Activated naive CD4-positive, alpha-beta T cell treated with anti-CD3 and anti-CD28 coated beads, Interleukin-2, amount 50 U/mL, for 24 hours (primary cell): ENCODE measurements at regions not wholly inside any gene's neighbourhood (a gene's known extent, or its start where the extent isn't known, plus 50 kb on each side); places are given as distances from the start of the nearest gene placed in this dataset.

Source experiments
- H3K27ac Mint-ChIP-seq: one replicate; pipeline ENCODE4 v1.8.0; 2021; ENCODE audit warnings: mild to moderate bottlenecking, mixed read lengths
- H3K27me3 Mint-ChIP-seq: one replicate; pipeline ENCODE4 v1.8.0; 2021; ENCODE audit warnings: mixed read lengths
- H3K36me3 Mint-ChIP-seq: one replicate; pipeline ENCODE4 v1.8.0; 2021; ENCODE audit warnings: mixed read lengths
- H3K4me1 Mint-ChIP-seq: one replicate; pipeline ENCODE4 v1.8.0; 2021; ENCODE audit warnings: mixed read lengths
- H3K4me3 Mint-ChIP-seq: one replicate; pipeline ENCODE4 v1.8.0; 2021; ENCODE audit warnings: mild to moderate bottlenecking, mixed read lengths
- H3K9me3 Mint-ChIP-seq: one replicate; pipeline ENCODE4 v1.8.0; 2021; ENCODE audit warnings: mixed read lengths

- Mint-ChIP-seq H3K9me3 (no peaks in the 10 kb centered on the region), H3K4me1 (peaks cover 9% of the 10 kb centered on the region), H3K27ac (no peak overlapping the region), H3K4me3 (no peak overlapping the region), H3K36me3 (no peaks in the 10 kb centered on the region), H3K27me3 (peaks cover 46% of the 10 kb centered on the region)
These were observed 74.4 kb upstream of the PAX2 start for GRCh38 chr10:100670828-100671479.

GRCh38 chr10:100672199-100672598, 73.2 kb upstream of the PAX2 start:
- peaks cover 50% of the 10 kb centered on the region for H3K27me3 Mint-ChIP-seq
- H3K4me3 Mint-ChIP-seq = no peak overlapping the region
- no peaks in the 10 kb centered on the region for H3K36me3 Mint-ChIP-seq
- H3K9me3 Mint-ChIP-seq = no peaks in the 10 kb centered on the region
- peaks cover 9% of the 10 kb centered on the region for H3K4me1 Mint-ChIP-seq
- no peak overlapping the region for H3K27ac Mint-ChIP-seq

- Mint-ChIP-seq H3K27me3 (peaks cover 35% of the 10 kb centered on the region), H3K27ac (no peak overlapping the region), H3K4me3 (no peak overlapping the region), H3K4me1 (no peaks in the 10 kb centered on the region), H3K36me3 (no peaks in the 10 kb centered on the region), H3K9me3 (no peaks in the 10 kb centered on the region)
These were observed 68.0 kb upstream of the PAX2 start for GRCh38 chr10:100677290-100677945.

GRCh38 chr10:100679327-100679726, 66.1 kb upstream of the PAX2 start:
- peaks cover 36% of the 10 kb centered on the region for H3K27me3 Mint-ChIP-seq
- H3K9me3 Mint-ChIP-seq = no peaks in the 10 kb centered on the region
- no peaks in the 10 kb centered on the region for H3K4me1 Mint-ChIP-seq
- H3K27ac Mint-ChIP-seq = no peak overlapping the region
- H3K36me3 Mint-ChIP-seq = no peaks in the 10 kb centered on the region
- no peak overlapping the region for H3K4me3 Mint-ChIP-seq

GRCh38 chr10:100683004-100683403, 62.4 kb upstream of the PAX2 start:
- H3K27me3 Mint-ChIP-seq = peaks cover 54% of the 10 kb centered on the region
- H3K4me3 Mint-ChIP-seq = no peak overlapping the region
- H3K4me1 Mint-ChIP-seq = no peaks in the 10 kb centered on the region
- H3K27ac Mint-ChIP-seq = no peak overlapping the region
- H3K36me3 Mint-ChIP-seq = no peaks in the 10 kb centered on the region
- H3K9me3 Mint-ChIP-seq = no peaks in the 10 kb centered on the region

GRCh38 chr10:100683545-100684300, 61.7 kb upstream of the PAX2 start:
- no peaks in the 10 kb centered on the region for H3K4me1 Mint-ChIP-seq
- no peak overlapping the region for H3K27ac Mint-ChIP-seq
- H3K9me3 Mint-ChIP-seq = no peaks in the 10 kb centered on the region
- no peaks in the 10 kb centered on the region for H3K36me3 Mint-ChIP-seq
- no peak overlapping the region for H3K4me3 Mint-ChIP-seq
- H3K27me3 Mint-ChIP-seq = peaks cover 56% of the 10 kb centered on the region

GRCh38 chr10:100684688-100685235, 60.6 kb upstream of the PAX2 start:
- no peak overlapping the region for H3K4me3 Mint-ChIP-seq
- H3K27ac Mint-ChIP-seq = peak overlapping the region; percentile 31
- peaks cover 50% of the 10 kb centered on the region for H3K27me3 Mint-ChIP-seq
- no peaks in the 10 kb centered on the region for H3K36me3 Mint-ChIP-seq
- no peaks in the 10 kb centered on the region for H3K9me3 Mint-ChIP-seq
- no peaks in the 10 kb centered on the region for H3K4me1 Mint-ChIP-seq

GRCh38 chr10:100685331-100685730, 60.1 kb upstream of the PAX2 start:
- no peaks in the 10 kb centered on the region for H3K4me1 Mint-ChIP-seq
- peaks cover 50% of the 10 kb centered on the region for H3K27me3 Mint-ChIP-seq
- H3K4me3 Mint-ChIP-seq = no peak overlapping the region
- H3K36me3 Mint-ChIP-seq = no peaks in the 10 kb centered on the region
- no peaks in the 10 kb centered on the region for H3K9me3 Mint-ChIP-seq
- no peak overlapping the region for H3K27ac Mint-ChIP-seq

- H3K27ac Mint-ChIP-seq = no peak overlapping the region
- no peaks in the 10 kb centered on the region for H3K4me1 Mint-ChIP-seq
- H3K36me3 Mint-ChIP-seq = no peaks in the 10 kb centered on the region
- H3K27me3 Mint-ChIP-seq = peaks cover 59% of the 10 kb centered on the region
- no peak overlapping the region for H3K4me3 Mint-ChIP-seq
- H3K9me3 Mint-ChIP-seq = no peaks in the 10 kb centered on the region
These were observed 58.0 kb upstream of the PAX2 start for GRCh38 chr10:100687143-100688003.

GRCh38 chr10:100688201-100688600, 57.2 kb upstream of the PAX2 start:
- Mint-ChIP-seq H3K4me3 (no peak overlapping the region), H3K9me3 (no peaks in the 10 kb centered on the region), H3K27ac (no peak overlapping the region), H3K36me3 (no peaks in the 10 kb centered on the region), H3K27me3 (peaks cover 50% of the 10 kb centered on the region), H3K4me1 (no peaks in the 10 kb centered on the region)

- no peaks in the 10 kb centered on the region for H3K36me3 Mint-ChIP-seq
- H3K27me3 Mint-ChIP-seq = peaks cover 19% of the 10 kb centered on the region
- no peak overlapping the region for H3K27ac Mint-ChIP-seq
- H3K4me3 Mint-ChIP-seq = no peak overlapping the region
- no peaks in the 10 kb centered on the region for H3K9me3 Mint-ChIP-seq
- H3K4me1 Mint-ChIP-seq = peaks cover 5% of the 10 kb centered on the region
These were observed 51.6 kb upstream of the PAX2 start for GRCh38 chr10:100693821-100694220.
